C4-2B (cell line): ENCODE measurements at regions not wholly inside any gene's neighbourhood (a gene's known extent, or its start where the extent isn't known, plus 50 kb on each side); places are given as distances from the start of the nearest gene placed in this dataset.

Experiments
- H3K27ac ChIP-seq: fragments of 450-650 bp; 2 replicates; pipeline ENCODE4 v1.5.1; 2017
- ZFX ChIP-seq: fragments of 450-650 bp; IDR thresholded peaks from 2 replicates; pipeline ENCODE4 v1.6.1; 2017
- TF ChIP-seq, protein P1 (sequence below): fragments of 450-650 bp; conservative IDR thresholded peaks from 2 replicates; pipeline ENCODE4 v1.5.1; 2017; ENCODE audit warnings: mild to moderate bottlenecking

DNA sequence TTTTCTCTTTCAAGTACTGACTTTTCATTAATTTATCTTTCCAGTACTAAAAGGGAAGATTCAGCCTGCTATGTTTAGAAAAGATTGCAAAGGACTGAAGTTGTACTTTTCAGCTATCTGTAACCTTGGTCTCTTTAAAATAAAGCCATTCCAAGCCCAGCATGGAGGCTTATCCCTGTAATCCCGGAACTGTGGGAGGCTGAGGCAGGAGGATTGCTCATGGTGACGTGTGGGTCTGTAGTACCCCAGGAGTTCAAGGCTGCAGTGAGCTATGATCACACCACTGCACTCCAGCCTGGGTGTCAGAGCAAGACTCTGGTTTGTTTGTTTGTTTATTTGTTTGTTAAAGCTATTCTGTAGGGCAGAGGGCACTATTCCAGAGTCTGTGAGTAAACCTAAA is 50.6 kb upstream of the TMEM170B start:
- H3K27ac ChIP-seq: no peak overlapping the region
- TF ChIP-seq ZFX: no peak
- TF ChIP-seq, protein P1, sequence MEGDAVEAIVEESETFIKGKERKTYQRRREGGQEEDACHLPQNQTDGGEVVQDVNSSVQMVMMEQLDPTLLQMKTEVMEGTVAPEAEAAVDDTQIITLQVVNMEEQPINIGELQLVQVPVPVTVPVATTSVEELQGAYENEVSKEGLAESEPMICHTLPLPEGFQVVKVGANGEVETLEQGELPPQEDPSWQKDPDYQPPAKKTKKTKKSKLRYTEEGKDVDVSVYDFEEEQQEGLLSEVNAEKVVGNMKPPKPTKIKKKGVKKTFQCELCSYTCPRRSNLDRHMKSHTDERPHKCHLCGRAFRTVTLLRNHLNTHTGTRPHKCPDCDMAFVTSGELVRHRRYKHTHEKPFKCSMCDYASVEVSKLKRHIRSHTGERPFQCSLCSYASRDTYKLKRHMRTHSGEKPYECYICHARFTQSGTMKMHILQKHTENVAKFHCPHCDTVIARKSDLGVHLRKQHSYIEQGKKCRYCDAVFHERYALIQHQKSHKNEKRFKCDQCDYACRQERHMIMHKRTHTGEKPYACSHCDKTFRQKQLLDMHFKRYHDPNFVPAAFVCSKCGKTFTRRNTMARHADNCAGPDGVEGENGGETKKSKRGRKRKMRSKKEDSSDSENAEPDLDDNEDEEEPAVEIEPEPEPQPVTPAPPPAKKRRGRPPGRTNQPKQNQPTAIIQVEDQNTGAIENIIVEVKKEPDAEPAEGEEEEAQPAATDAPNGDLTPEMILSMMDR: no peak

DNA sequence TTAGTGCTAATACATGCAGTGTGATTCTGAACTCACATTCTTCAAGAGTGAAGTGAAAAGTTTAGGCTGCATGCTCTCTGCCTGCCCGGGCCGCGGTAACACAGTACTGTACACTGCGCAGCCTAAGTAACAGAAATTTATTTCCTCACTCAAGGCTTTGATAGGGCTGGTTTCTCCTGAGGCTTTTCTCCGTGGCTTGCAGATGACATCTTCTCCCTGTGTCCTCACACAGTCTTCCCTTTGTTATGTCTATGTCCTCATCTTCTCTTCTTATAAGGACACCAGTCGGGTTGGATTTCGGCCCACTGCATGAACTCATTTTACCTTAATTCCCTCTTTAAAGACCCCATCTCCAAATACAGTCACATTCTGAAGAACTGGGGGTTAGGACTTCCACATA is 51.1 kb upstream of the TMEM170B start:
- H3K27ac ChIP-seq: no peak overlapping the region
- TF ChIP-seq, protein P1: no peak
- no peak for TF ChIP-seq ZFX

DNA sequence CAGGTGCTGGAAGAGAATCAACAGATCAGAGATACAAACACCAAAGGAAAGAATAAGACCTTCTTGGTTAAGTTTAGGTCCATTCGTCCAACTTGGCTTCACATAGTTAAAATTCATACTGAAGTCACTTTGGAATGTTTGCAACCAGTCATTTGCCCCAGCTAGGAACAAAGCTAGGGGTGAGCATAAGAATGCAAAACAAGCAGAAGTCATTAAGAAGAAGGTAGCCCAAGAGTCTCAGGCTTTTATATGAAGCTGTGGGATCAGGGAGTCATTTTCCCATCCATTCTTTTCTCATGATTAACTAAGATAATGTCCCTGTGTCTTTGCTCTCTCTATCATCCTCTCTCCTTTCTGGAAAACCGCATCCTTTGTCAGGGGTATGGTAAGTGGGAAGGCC is 51.5 kb upstream of the TMEM170B start:
- TF ChIP-seq, protein P1: no peak
- no peak for TF ChIP-seq ZFX
- no peak overlapping the region for H3K27ac ChIP-seq

DNA sequence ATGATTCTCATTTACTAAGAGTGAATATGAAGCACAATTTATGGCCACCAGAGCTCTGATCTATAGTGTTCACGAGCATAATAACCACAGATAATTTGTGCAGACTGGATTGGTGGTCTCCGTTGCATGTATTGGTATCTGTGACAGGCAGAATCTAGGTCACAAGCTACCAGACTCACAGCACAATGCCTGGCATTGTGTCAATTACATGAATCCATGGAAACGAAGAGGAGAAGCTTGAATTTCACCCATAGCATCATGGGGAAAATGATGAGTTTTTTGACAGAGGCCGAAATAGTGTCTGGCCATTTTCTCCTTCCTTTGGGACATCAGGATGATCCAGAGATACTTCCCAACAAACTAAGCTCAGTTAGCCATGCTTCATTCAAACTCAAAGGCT is 52.3 kb upstream of the TMEM170B start:
- no peak for TF ChIP-seq ZFX
- TF ChIP-seq, protein P1: no peak
- no peak overlapping the region for H3K27ac ChIP-seq

DNA sequence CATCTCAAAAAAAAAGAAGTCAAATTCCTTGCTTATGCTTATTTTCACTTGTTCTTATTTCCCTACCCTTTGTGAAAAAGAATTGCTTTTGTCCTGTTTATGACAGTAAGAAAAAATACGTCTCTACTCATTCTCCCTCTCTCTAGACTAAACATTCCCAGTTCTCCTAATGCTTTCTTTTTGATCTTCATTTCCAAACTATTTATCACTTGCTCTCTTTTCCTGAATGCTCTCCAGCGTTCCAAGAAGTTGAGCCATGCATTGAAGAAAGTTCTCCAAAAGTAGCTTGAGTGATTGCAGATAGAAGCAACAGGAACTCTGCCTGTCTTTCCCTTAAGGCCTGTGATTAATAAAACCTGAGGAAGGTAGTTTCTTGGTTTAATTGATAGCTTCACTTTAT is 53.1 kb upstream of the TMEM170B start:
- no peak overlapping the region for H3K27ac ChIP-seq
- no peak for TF ChIP-seq ZFX
- TF ChIP-seq, protein P1: no peak

DNA sequence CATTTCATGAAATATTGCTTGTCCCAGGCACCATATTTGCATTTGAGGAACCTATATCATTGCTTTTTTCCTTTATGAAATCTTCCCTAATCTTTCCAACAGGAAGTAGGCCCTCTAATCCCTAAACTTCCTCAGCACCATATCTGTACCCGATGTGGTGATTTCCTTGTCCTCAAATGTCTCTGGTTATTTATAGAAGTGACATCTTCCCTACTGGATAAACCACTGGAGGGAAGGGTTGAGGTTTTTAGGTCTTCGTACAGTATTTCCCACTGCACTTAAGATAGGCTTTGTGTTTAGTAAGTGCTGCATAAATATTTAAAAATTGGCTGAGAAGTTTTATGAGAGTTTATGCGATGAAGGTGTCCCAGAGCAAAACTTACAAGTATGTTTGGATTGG is 54.9 kb upstream of the TMEM170B start:
- H3K27ac ChIP-seq: no peak overlapping the region
- no peak for TF ChIP-seq ZFX
- TF ChIP-seq, protein P1: no peak

DNA sequence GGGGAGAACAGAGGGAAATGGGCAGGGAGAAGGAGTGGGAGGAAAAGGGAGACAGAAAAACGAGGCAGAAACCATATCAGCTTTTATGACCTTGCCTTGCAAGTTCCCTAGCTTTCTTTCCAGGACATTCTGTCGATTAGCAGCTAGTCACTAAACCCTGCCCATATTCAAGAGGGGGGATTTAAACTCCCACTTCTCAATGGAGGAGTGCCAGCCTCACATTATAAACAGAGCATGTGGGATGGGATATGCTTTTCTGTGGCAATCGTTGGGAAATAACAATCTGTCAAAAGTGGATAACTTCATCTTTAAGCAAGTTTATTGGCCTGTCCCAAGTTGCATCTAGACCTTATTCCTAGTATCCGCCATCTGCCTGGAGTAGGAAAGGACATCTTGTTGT is 57.0 kb upstream of the TMEM170B start:
- TF ChIP-seq, protein P1: no peak
- TF ChIP-seq ZFX: no peak
- H3K27ac ChIP-seq: no peak overlapping the region
